Thoracic aorta (tissue), 2 donors: ENCODE measurements at regions not wholly inside any gene's neighbourhood (a gene's known extent, or its start where the extent isn't known, plus 50 kb on each side); places are given as distances from the start of the nearest gene placed in this dataset.

Experiments
- ATAC-seq: fragments of 150-250 bp; one replicate; pipeline ENCODE4 v1.8.0; 2017; ENCODE audit warnings: low read depth; ENCODE audit not compliant: insufficient number of reproducible peaks, low FRiP score
- DNase-seq: peaks from one replicate; pipeline ENCODE4 v3.0.0-alpha.2; 2020; ENCODE audit warnings: low spot score
- H3K27ac ChIP-seq, 2 donors: fragments of 200-600 bp; sonication (generic); 1 replicate in 1 of 2; 2 replicates in 1 of 2; pipeline ENCODE4 v1.5.1; 2016; ENCODE audit warnings: mild to moderate bottlenecking in 2 of 2, moderate library complexity in 2 of 2
- H3K27me3 ChIP-seq: fragments of 200-600 bp; sonication (generic); replicated peaks from 2 replicates; pipeline ENCODE4 v1.6.0; 2016; ENCODE audit warnings: mild to moderate bottlenecking; ENCODE audit not compliant: insufficient read depth
- H3K36me3 ChIP-seq: fragments of 200-600 bp; sonication (generic); one replicate; pipeline ENCODE4 v1.5.1; 2016
- H3K4me1 ChIP-seq, 2 donors: fragments of 200-600 bp; sonication (generic); 1 replicate in 1 of 2; 2 replicates in 1 of 2; pipeline versions ENCODE4 v1.5.1 to v1.6.0; 2016; ENCODE audit warnings: low read depth in 2 of 2, mild to moderate bottlenecking in 1 of 2; ENCODE audit not compliant: control insufficient read depth in 1 of 2
- H3K4me3 ChIP-seq: fragments of 200-600 bp; sonication (generic); 2 replicates; pipeline ENCODE4 v1.5.1; 2016; ENCODE audit warnings: mild to moderate bottlenecking
- H3K9me3 ChIP-seq: fragments of 200-600 bp; sonication (generic); 2 replicates; pipeline ENCODE4 v1.5.1; 2016
- TF ChIP-seq, protein P1 (sequence below): fragments of 200-600 bp; sonication (generic); IDR thresholded peaks from one replicate; pipeline ENCODE4 v1.5.1; 2019; ENCODE audit warnings: antibody characterized with exemption

DNA sequence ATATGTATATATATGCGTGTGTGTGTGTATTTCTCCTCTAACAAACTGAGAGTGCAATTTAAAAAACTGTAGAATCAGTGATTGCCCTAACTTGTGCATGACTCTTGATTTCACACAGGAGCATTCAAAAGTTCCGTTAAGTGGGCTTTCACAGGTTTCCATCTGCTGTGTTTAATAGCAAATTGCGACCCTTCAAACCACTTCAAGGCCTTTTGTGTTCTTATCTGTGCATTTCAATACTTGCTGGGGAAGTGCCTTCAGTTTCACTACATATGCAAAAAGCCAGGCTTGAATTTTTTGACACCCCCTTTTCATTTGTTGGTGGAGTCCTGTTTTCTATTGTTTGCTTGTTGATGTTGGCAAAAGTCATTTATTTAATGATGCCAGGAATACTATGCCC is 158.0 kb downstream of the TM9SF2 start:
- Histone ChIP-seq H3K36me3 (no peaks in the 10 kb centered on the region), H3K27ac (peak overlapping the region in 1 of 2 donors; percentile 83), H3K27me3 (no peaks in the 10 kb centered on the region), H3K9me3 (no peaks in the 10 kb centered on the region), H3K4me1 (peaks cover 0 to 13% of the 10 kb centered on the region in 2 donors), H3K4me3 (no peak overlapping the region)
- TF ChIP-seq, protein P1, sequence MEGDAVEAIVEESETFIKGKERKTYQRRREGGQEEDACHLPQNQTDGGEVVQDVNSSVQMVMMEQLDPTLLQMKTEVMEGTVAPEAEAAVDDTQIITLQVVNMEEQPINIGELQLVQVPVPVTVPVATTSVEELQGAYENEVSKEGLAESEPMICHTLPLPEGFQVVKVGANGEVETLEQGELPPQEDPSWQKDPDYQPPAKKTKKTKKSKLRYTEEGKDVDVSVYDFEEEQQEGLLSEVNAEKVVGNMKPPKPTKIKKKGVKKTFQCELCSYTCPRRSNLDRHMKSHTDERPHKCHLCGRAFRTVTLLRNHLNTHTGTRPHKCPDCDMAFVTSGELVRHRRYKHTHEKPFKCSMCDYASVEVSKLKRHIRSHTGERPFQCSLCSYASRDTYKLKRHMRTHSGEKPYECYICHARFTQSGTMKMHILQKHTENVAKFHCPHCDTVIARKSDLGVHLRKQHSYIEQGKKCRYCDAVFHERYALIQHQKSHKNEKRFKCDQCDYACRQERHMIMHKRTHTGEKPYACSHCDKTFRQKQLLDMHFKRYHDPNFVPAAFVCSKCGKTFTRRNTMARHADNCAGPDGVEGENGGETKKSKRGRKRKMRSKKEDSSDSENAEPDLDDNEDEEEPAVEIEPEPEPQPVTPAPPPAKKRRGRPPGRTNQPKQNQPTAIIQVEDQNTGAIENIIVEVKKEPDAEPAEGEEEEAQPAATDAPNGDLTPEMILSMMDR: no peak
- ATAC-seq: no peak
- no peak for DNase-seq

DNA sequence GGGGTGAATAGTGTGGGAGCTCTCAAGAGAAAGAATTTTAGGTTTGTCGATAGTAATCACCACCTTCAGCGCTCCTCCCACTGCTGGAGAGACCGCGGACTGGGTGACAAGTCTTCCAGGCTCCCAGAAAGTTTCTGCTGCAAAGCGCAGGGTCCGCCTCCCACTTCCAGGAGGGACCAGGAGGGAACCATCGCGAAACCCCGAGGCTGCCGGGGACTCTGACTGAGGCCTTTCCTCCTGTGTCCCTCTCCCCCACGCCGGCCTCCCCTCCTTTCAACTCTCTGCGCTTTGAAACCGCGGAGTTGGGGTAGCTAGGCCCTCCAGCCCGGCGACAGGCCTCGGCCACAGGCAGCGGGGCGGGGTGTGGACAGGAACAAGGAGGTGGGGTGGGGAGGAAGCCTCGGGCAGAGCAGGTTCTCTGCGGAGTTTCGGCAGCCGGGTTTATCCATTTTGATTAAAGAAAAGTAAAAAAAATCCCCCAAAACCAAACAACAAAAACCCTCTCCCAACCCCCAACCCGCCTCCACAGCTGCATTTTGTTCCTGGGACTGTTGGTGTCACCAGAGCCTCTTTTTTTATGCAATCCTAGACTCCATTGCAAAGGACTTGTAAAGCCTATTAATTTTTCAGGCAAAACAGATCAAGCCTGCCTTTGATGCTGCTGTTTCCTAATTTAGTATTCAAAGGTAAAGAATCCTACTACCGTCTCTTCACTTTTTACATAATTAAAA is 157.2 kb downstream of the TM9SF2 start:
- ATAC-seq (no peak), DNase-seq (no peak)
- Histone ChIP-seq H3K4me3 (peak overlapping the region; percentile 72), H3K27me3 (no peaks in the 10 kb centered on the region), H3K27ac (peak overlapping the region; percentile 59 to 83), H3K9me3 (no peaks in the 10 kb centered on the region), H3K36me3 (no peaks in the 10 kb centered on the region), H3K4me1 (peaks cover 0 to 13% of the 10 kb centered on the region in 2 donors)
- TF ChIP-seq, protein P1: no peak

DNA sequence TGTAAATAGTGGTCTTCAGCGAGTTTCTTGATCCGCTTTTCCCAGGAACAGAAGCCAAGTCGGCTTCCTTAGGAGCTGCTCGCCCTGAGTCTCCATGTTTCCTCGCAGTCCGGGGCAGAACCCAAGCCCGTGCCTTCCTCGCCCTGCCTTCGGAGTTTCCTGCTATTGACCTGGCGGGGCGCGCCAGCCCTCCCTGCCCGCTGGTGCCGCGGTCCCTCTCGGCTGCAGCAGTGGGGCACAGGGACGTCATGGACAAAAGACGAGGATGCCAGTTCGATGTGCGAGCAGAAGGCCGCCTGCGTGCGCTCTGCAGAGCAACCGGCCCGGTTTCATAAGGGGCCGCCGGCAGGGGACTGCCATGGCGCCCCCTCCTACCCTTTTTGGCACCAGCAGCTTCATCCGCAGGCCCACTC is 156.6 kb downstream of the TM9SF2 start:
- Histone ChIP-seq H3K4me3 (peak overlapping the region; percentile 72), H3K27ac (peak overlapping the region; percentile 59 to 83), H3K4me1 (peaks cover 0 to 13% of the 10 kb centered on the region in 2 donors), H3K36me3 (no peaks in the 10 kb centered on the region), H3K27me3 (no peaks in the 10 kb centered on the region), H3K9me3 (no peaks in the 10 kb centered on the region)
- no peak for DNase-seq
- TF ChIP-seq, protein P1: peak; percentile 8
- no peak for ATAC-seq

DNA sequence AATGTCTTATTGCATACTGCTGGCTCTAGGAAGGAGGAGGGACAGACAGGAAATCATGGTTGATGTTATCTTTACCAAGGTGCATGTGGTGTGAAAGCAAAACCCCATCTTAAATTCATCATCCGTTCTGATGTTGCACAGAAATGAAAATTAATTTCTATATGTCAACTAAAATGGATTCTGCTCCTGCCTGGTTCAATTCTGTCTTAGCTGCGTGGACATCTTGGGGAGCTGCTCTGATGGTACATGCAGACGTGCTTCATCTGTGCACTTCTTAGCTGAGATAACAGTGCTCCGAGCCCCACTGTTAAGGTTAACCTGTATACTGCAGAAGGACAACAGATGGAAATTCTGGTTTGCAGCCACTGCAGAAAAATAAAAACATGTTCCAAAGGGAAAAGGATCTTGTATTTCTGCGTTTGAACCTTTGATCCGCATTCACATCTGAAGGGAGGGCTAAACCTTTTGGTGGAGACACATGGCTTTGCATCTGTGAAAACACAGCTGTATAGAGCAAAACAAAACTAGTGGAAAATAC is 155.6 kb downstream of the TM9SF2 start:
- no peak overlapping the region for H3K27ac ChIP-seq
- no peak for DNase-seq
- H3K4me3 ChIP-seq: no peak overlapping the region
- no peaks in the 10 kb centered on the region for H3K36me3 ChIP-seq
- ATAC-seq: no peak
- no peaks in the 10 kb centered on the region for H3K27me3 ChIP-seq
- H3K4me1 ChIP-seq: peaks cover 0 to 13% of the 10 kb centered on the region in 2 donors
- no peaks in the 10 kb centered on the region for H3K9me3 ChIP-seq
- TF ChIP-seq, protein P1: no peak

DNA sequence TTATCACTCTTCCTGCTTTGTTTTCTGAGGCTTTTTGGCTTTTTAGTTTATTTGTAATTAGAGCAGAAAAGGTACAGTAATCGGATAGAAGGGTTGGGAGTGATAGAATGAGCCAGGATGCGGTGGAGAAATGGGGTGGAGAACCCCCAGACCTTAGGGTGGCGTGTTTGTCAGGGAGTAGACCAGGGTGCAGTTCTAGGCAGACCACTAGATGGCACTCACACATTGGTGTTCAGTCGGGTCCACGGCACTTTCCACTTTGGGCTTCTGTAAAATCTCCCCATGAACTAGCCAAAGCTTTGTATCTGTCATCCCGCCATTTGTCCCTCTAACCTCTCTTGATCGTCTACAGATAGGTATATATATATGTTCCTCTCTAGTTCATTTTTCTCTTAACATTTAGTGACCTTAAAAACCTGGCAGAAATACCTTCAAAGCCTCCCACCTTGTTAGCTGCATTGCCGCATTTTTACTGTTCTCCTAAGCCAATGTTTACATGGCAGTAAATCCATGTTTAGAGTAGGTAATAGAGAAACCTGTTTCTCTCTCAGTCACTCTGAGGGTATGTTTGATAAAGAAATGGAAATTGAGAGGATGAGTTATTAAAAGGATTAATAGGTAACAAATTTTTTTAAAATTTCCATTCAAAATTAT is 154.9 kb downstream of the TM9SF2 start:
- Histone ChIP-seq H3K4me1 (peaks cover 0 to 13% of the 10 kb centered on the region in 2 donors), H3K4me3 (no peak overlapping the region), H3K27me3 (no peaks in the 10 kb centered on the region), H3K27ac (no peak overlapping the region), H3K36me3 (no peaks in the 10 kb centered on the region), H3K9me3 (no peaks in the 10 kb centered on the region)
- ATAC-seq: no peak
- TF ChIP-seq, protein P1: peak; percentile 91
- peak; percentile 35 for DNase-seq
